ENCODE measurements at regions not wholly inside any gene's neighbourhood (a gene's known extent, or its start where the extent isn't known, plus 50 kb on each side); places are given as distances from the start of the nearest gene placed in this dataset.
"Not testable (repeated sequence)": the region's sequence is repeated elsewhere in the genome, so short reads cannot be mapped to it uniquely, and the experiment has no call there.

DNA sequence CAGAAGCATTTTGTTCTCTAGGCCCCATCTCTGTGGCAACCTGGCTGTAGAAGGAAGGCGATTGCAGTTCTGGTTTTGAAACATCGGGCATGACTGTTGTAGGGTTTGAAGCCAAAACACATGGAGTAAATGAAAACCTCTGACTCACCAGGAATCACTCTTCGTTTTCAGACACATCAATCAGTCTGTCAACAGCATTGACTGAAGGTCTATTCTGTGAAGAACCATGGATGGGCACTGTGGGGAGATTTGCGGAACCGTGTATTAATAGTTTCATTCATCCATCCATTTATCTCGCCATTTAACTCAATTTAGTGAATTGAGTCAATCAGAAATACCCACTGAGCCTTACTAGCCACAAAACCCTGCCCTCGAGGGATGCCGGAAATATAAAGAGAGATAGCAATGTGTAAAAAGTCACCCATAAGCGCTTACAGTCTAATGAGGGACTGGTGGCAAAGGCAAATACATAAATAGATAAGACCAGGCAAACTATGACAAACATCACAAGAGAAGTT lies 364.6 kb upstream of the PROX1 start:
- DNase-seq (no peak), ATAC-seq (ENCODE audit: low FRiP score in 2 of 2) (peak in 1 of 2 donors; percentile 59)
- Histone ChIP-seq H3K4me1 (no peaks in the 10 kb centered on the region), H3K27me3 (no peaks in the 10 kb centered on the region), H3K36me3 (no peaks in the 10 kb centered on the region), H3K9me3 (no peaks in the 10 kb centered on the region), H3K27ac (no peak overlapping the region), H3K4me3 (no peak overlapping the region)
- 80 to 81% methylated on average over 9 of the region's 9 CpGs for WGBS, 2 donors
- TF ChIP-seq EP300 (IDR thresholded peaks at IDR 0.05) (no peak), POLR2AphosphoS5 (IDR thresholded peaks at IDR 0.05) (no peak), POLR2A (IDR thresholded peaks at IDR 0.05) (no peak)
- TF ChIP-seq, protein P1, sequence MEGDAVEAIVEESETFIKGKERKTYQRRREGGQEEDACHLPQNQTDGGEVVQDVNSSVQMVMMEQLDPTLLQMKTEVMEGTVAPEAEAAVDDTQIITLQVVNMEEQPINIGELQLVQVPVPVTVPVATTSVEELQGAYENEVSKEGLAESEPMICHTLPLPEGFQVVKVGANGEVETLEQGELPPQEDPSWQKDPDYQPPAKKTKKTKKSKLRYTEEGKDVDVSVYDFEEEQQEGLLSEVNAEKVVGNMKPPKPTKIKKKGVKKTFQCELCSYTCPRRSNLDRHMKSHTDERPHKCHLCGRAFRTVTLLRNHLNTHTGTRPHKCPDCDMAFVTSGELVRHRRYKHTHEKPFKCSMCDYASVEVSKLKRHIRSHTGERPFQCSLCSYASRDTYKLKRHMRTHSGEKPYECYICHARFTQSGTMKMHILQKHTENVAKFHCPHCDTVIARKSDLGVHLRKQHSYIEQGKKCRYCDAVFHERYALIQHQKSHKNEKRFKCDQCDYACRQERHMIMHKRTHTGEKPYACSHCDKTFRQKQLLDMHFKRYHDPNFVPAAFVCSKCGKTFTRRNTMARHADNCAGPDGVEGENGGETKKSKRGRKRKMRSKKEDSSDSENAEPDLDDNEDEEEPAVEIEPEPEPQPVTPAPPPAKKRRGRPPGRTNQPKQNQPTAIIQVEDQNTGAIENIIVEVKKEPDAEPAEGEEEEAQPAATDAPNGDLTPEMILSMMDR (IDR thresholded peaks at IDR 0.05) = no peak

DNA sequence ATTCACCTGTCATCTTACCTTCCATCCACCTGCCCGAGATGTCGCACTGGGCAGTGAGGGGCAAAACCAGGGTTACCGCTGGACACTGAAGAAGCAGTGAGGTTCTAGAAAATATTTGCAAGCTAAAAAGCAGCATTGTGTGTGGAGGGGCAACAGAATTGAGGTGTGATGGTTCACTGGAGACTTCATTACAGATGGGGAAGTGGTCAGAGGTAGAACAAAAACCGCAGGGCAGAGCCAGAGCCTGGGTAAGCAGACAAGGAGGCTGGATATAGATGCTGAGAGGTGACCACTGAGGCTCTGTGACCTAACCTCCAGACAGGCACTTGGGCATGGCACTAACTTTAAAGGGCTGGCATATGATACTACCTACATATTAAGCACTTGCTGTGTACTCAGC lies 363.9 kb upstream of the PROX1 start:
- ATAC-seq (ENCODE audit: low FRiP score in 2 of 2) = no peak
- Histone ChIP-seq H3K27me3 (no peaks in the 10 kb centered on the region), H3K36me3 (no peaks in the 10 kb centered on the region), H3K4me1 (no peaks in the 10 kb centered on the region), H3K27ac (no peak overlapping the region), H3K9me3 (no peaks in the 10 kb centered on the region), H3K4me3 (no peak overlapping the region)
- no peak for DNase-seq
- 84 to 90% methylated on average over 4 of the region's 4 CpGs for WGBS, 2 donors
- TF ChIP-seq POLR2A (IDR thresholded peaks at IDR 0.05) = no peak
- no peak for TF ChIP-seq POLR2AphosphoS5 (IDR thresholded peaks at IDR 0.05)
- TF ChIP-seq, protein P1 (IDR thresholded peaks at IDR 0.05) = no peak
- TF ChIP-seq EP300 (IDR thresholded peaks at IDR 0.05) = no peak

DNA sequence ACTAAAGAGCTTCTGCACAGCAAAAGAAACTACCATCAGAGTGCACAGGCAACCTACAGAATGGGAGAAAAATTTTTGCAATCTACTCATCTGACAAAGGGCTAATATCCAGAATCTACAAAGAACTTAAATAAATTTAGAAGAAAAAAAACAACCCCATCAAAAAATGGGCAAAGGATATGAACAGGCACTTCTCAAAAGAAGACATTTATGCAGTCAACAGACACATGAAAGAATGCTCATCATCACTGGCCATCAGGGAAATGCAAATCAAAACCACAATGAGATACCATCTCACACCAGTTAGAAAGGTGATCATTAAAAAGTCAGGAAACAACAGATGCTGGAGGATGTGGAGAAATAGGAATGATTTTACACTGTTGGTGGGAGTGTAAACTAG lies 351.0 kb upstream of the PROX1 start:
- H3K27me3 ChIP-seq; H3K4me1 ChIP-seq; H3K4me3 ChIP-seq; DNase-seq; H3K9me3 ChIP-seq; H3K36me3 ChIP-seq; H3K27ac ChIP-seq; ATAC-seq (ENCODE audit: low FRiP score in 2 of 2): not testable (repeated sequence)

DNA sequence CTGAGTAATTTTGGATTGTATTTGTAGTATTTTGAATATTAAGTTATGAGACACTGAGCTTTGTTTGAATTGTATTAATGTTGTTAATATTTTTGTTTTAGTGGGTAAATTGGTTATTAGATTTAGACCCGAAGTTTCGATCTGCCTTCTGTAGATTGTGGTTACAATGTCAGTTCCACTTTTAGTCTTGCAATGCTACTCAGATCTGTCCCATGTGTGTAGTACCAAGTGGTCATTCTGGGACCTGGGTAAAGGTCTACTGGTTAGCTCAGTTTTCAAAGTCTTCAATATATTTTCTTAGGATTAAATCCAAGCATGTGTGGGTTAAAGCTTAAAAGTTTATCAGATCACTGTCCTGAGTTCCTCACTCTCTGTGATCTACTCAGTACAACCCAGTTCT lies 346.5 kb upstream of the PROX1 start:
- WGBS, 2 donors = 94 to 100% methylated on average over 2 of the region's 2 CpGs
- Histone ChIP-seq H3K27ac (no peak overlapping the region), H3K27me3 (no peaks in the 10 kb centered on the region), H3K9me3 (no peaks in the 10 kb centered on the region), H3K4me3 (no peak overlapping the region), H3K4me1 (no peaks in the 10 kb centered on the region), H3K36me3 (no peaks in the 10 kb centered on the region)
- TF ChIP-seq POLR2A (IDR thresholded peaks at IDR 0.05) (no peak), POLR2AphosphoS5 (IDR thresholded peaks at IDR 0.05) (no peak), EP300 (IDR thresholded peaks at IDR 0.05) (no peak)
- TF ChIP-seq, protein P1 (IDR thresholded peaks at IDR 0.05) = no peak
- DNase-seq (no peak), ATAC-seq (ENCODE audit: low FRiP score in 2 of 2) (no peak)

DNA sequence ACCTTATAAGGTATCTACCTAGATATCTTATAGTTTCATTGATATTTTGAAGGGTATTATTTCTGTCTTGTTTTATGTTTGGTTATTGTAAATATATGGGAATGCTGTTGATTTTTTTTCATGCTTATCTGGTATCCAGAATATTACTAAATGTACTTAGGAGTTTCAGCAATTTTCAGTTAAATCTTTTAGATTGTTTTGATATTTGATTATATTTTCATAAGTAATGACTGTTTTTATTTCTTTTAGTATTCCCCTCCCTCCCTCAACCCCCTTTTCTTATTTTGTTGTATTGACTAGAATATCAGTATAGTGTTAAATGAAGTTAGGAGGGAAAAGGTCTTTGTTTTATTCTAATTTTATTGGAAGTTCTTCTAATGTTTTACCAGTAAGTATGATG lies 344.4 kb upstream of the PROX1 start:
- H3K27ac ChIP-seq = no peak overlapping the region
- ATAC-seq (ENCODE audit: low FRiP score in 2 of 2) = no peak
- no peaks in the 10 kb centered on the region for H3K4me1 ChIP-seq
- TF ChIP-seq, protein P1 (IDR thresholded peaks at IDR 0.05) = no peak
- TF ChIP-seq EP300 (IDR thresholded peaks at IDR 0.05) (no peak), POLR2AphosphoS5 (IDR thresholded peaks at IDR 0.05) (no peak), POLR2A (IDR thresholded peaks at IDR 0.05) (no peak)
- no peak for DNase-seq
- H3K27me3 ChIP-seq = no peaks in the 10 kb centered on the region
- H3K9me3 ChIP-seq = no peaks in the 10 kb centered on the region
- no peak overlapping the region for H3K4me3 ChIP-seq
- H3K36me3 ChIP-seq = no peaks in the 10 kb centered on the region
